Neural cell (in vitro differentiated cells): ENCODE measurements at regions not wholly inside any gene's neighbourhood (a gene's known extent, or its start where the extent isn't known, plus 50 kb on each side); places are given as distances from the start of the nearest gene placed in this dataset.

Experiments
- H2AFZ ChIP-seq: fragments of 200-600, 300-800 bp; sonication (generic), shearing (Covaris generic); 2 replicates; pipeline ENCODE4 v1.6.0; 2014; ENCODE audit warnings: low read depth, mild to moderate bottlenecking, antibody characterized with exemption, low read length, moderate library complexity
- H3F3A ChIP-seq: fragments of 200-600 bp; shearing (Covaris generic); 2 replicates; pipeline ENCODE4 v1.6.1; 2016; ENCODE audit warnings: mild to moderate bottlenecking, moderate library complexity, mixed read lengths, antibody characterized with exemption, low read length; ENCODE audit not compliant: insufficient read depth, poor library complexity, severe bottlenecking
- H3K27ac ChIP-seq: fragments of 200-600, 300-800 bp; sonication (generic), shearing (Covaris generic); 2 replicates; pipeline ENCODE4 v1.5.1; 2014; ENCODE audit warnings: mild to moderate bottlenecking, low read length, moderate library complexity
- H3K27me3 ChIP-seq: fragments of 300-800, 200-600 bp; sonication (generic), shearing (Covaris generic); 2 replicates; pipeline ENCODE4 v1.6.0; 2014; ENCODE audit warnings: mild to moderate bottlenecking, low read depth, low read length, moderate library complexity; ENCODE audit not compliant: insufficient read depth
- H3K36me3 ChIP-seq: fragments of 300-800, 200-600 bp; sonication (generic), shearing (Covaris generic); 2 replicates; pipeline ENCODE4 v1.5.1; 2014; ENCODE audit warnings: mild to moderate bottlenecking, antibody characterized with exemption, low read length, moderate library complexity; ENCODE audit not compliant: insufficient read depth
- H3K4me2 ChIP-seq: fragments of 300-800, 200-600 bp; sonication (generic), shearing (Covaris generic); 2 replicates; pipeline ENCODE4 v1.6.0; 2014; ENCODE audit warnings: mild to moderate bottlenecking, low read length
- H3K4me3 ChIP-seq: fragments of 300-800, 200-600 bp; sonication (generic), shearing (Covaris generic); 2 replicates; pipeline ENCODE4 v1.5.1; 2014; ENCODE audit warnings: mild to moderate bottlenecking, low read length, moderate library complexity
- H3K79me2 ChIP-seq: fragments of 200-600 bp; shearing (Covaris generic); replicated peaks from 2 replicates; pipeline ENCODE4 v1.6.0; 2014; ENCODE audit warnings: mild to moderate bottlenecking, low read length, moderate library complexity; ENCODE audit not compliant: insufficient read depth
- H3K9ac ChIP-seq: fragments of 300-800, 200-600 bp; sonication (generic), shearing (Covaris generic); 2 replicates; pipeline ENCODE4 v1.6.1; 2016; ENCODE audit warnings: mild to moderate bottlenecking, low read length, mixed read lengths
- H3K9me2 ChIP-seq: fragments of 200-600 bp; shearing (Covaris generic); 2 replicates; pipeline ENCODE4 v1.6.1; 2016; ENCODE audit warnings: mild to moderate bottlenecking, low read length, mixed read lengths; ENCODE audit not compliant: insufficient read depth
- H3K9me3 ChIP-seq: fragments of 200-600, 300-800 bp; sonication (generic), shearing (Covaris generic); 2 replicates; pipeline ENCODE4 v1.6.1; 2016; ENCODE audit warnings: mild to moderate bottlenecking, mixed run types, low read length, moderate library complexity, mixed read lengths
- H4K20me1 ChIP-seq: fragments of 200-600 bp; shearing (Covaris generic); 2 replicates; pipeline ENCODE4 v1.6.1; 2016; ENCODE audit warnings: mild to moderate bottlenecking, mixed run types; ENCODE audit not compliant: insufficient read depth
- CTCF ChIP-seq: fragments of 450-650 bp; IDR thresholded peaks from 2 replicates; pipeline ENCODE4 v1.5.1; 2014; ENCODE audit warnings: antibody characterized with exemption, mild to moderate bottlenecking, moderate library complexity; ENCODE audit not compliant: poor library complexity, severe bottlenecking
- EP300 ChIP-seq: fragments of 450-650 bp; conservative IDR thresholded peaks from 2 replicates; pipeline ENCODE4 v1.6.1; 2014; ENCODE audit warnings: antibody characterized with exemption, mild to moderate bottlenecking, moderate library complexity; ENCODE audit not compliant: poor library complexity, severe bottlenecking
- EZH2 ChIP-seq: fragments of 200-600, 300-800 bp; shearing (Covaris generic), sonication (generic); IDR thresholded peaks from 2 replicates; pipeline ENCODE4 v1.6.1; 2014; ENCODE audit warnings: antibody characterized with exemption, low read length, borderline replicate concordance, mild to moderate bottlenecking; ENCODE audit not compliant: insufficient read depth, poor library complexity, severe bottlenecking
- MXI1 ChIP-seq: fragments of 450-650 bp; conservative IDR thresholded peaks from 2 replicates; pipeline ENCODE4 v1.6.1; 2014; ENCODE audit warnings: antibody characterized with exemption, mild to moderate bottlenecking; ENCODE audit not compliant: poor library complexity, severe bottlenecking
- POLR2AphosphoS5 ChIP-seq: IDR thresholded peaks from 2 replicates; pipeline ENCODE4 v1.6.1; 2012
- RAD21 ChIP-seq: fragments of 450-650 bp; conservative IDR thresholded peaks from 2 replicates; pipeline ENCODE4 v1.6.1; 2014; ENCODE audit warnings: antibody characterized with exemption, mild to moderate bottlenecking, moderate library complexity
- SMC3 ChIP-seq: fragments of 450-650 bp; conservative IDR thresholded peaks from 2 replicates; pipeline ENCODE4 v1.6.1; 2014; ENCODE audit warnings: antibody characterized with exemption, mild to moderate bottlenecking, moderate library complexity; ENCODE audit not compliant: poor library complexity
- TAF1 ChIP-seq: IDR thresholded peaks from 2 replicates; pipeline ENCODE4 v1.6.1; 2012; ENCODE audit warnings: low read depth
- TF ChIP-seq, protein P1 (sequence below): IDR thresholded peaks from 2 replicates; pipeline ENCODE4 v1.6.1; 2012; ENCODE audit warnings: borderline replicate concordance

DNA sequence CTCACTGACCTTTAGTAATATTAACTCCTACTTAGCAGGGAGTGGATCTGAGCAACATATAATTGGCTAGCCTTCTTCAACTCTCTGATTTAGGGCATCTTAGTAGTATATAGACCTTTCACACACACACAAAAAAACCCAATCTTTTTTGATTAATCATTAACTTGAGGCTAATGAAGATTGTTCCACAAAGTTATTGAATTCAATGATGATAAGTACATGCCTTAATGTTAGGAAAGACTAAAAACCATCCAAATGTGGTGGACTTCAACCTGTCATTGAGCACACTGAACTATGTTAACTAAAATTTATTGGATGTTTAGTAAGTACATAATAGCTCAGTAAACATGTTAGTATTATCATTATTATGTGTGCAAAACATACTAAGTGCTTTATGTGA lies 179.4 kb upstream of the SLC25A13 start:
- H3K9me2 ChIP-seq, result peaks cover 4% of the 10 kb centered on the region
- TF ChIP-seq MXI1 (no peak), POLR2AphosphoS5 (no peak), RAD21 (no peak), SMC3 (no peak), CTCF (no peak), TAF1 (no peak), EZH2 (no peak), EP300 (no peak)
- TF ChIP-seq, protein P1, sequence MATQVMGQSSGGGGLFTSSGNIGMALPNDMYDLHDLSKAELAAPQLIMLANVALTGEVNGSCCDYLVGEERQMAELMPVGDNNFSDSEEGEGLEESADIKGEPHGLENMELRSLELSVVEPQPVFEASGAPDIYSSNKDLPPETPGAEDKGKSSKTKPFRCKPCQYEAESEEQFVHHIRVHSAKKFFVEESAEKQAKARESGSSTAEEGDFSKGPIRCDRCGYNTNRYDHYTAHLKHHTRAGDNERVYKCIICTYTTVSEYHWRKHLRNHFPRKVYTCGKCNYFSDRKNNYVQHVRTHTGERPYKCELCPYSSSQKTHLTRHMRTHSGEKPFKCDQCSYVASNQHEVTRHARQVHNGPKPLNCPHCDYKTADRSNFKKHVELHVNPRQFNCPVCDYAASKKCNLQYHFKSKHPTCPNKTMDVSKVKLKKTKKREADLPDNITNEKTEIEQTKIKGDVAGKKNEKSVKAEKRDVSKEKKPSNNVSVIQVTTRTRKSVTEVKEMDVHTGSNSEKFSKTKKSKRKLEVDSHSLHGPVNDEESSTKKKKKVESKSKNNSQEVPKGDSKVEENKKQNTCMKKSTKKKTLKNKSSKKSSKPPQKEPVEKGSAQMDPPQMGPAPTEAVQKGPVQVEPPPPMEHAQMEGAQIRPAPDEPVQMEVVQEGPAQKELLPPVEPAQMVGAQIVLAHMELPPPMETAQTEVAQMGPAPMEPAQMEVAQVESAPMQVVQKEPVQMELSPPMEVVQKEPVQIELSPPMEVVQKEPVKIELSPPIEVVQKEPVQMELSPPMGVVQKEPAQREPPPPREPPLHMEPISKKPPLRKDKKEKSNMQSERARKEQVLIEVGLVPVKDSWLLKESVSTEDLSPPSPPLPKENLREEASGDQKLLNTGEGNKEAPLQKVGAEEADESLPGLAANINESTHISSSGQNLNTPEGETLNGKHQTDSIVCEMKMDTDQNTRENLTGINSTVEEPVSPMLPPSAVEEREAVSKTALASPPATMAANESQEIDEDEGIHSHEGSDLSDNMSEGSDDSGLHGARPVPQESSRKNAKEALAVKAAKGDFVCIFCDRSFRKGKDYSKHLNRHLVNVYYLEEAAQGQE, result no peak
- H3K9me3 ChIP-seq, result no peaks in the 10 kb centered on the region
- no peaks in the 10 kb centered on the region for H3K79me2 ChIP-seq
- H3F3A ChIP-seq, result no peaks in the 10 kb centered on the region
- H3K9ac ChIP-seq, result no peak overlapping the region
- no peak overlapping the region for H3K27ac ChIP-seq
- no peak overlapping the region for H3K4me2 ChIP-seq
- no peaks in the 10 kb centered on the region for H4K20me1 ChIP-seq
- no peak overlapping the region for H3K4me3 ChIP-seq
- no peaks in the 10 kb centered on the region for H3K36me3 ChIP-seq
- no peaks in the 10 kb centered on the region for H3K27me3 ChIP-seq
- no peak overlapping the region for H2AFZ ChIP-seq

- Histone ChIP-seq H3F3A (no peaks in the 10 kb centered on the region), H2AFZ (no peak overlapping the region), H3K4me2 (no peak overlapping the region), H3K36me3 (no peaks in the 10 kb centered on the region), H3K9me2 (peaks cover 4% of the 10 kb centered on the region), H3K9me3 (no peaks in the 10 kb centered on the region), H3K9ac (no peak overlapping the region), H3K79me2 (no peaks in the 10 kb centered on the region), H3K27ac (no peak overlapping the region), H4K20me1 (no peaks in the 10 kb centered on the region), H3K27me3 (no peaks in the 10 kb centered on the region), H3K4me3 (no peak overlapping the region)
- TF ChIP-seq, protein P1, result no peak
- TF ChIP-seq EP300 (no peak), MXI1 (no peak), RAD21 (no peak), TAF1 (no peak), POLR2AphosphoS5 (no peak), SMC3 (no peak), EZH2 (no peak), CTCF (no peak)
Measured at GRCh38 chr7:96499532-96499931, 177.6 kb upstream of the SLC25A13 start.
